Esophagus muscularis mucosa (tissue), 4 donors: ENCODE measurements at regions not wholly inside any gene's neighbourhood (a gene's known extent, or its start where the extent isn't known, plus 50 kb on each side); places are given as distances from the start of the nearest gene placed in this dataset.

ENCODE experiments used
- DNase-seq: peaks from one replicate; pipeline ENCODE4 v3.0.0-alpha.2; 2017; ENCODE audit errors: extremely low spot score
- H3K27ac ChIP-seq, 4 donors: fragments of 200-600 bp; sonication (generic); replicated peaks in 1 of 4; 1 replicate in 3 of 4; 2 replicates in 1 of 4; pipeline ENCODE4 v1.5.1; 2016 to 2019; ENCODE audit warnings: mild to moderate bottlenecking in 1 of 4
- H3K27me3 ChIP-seq, 4 donors: fragments of 200-600 bp; sonication (generic); one replicate each; pipeline versions ENCODE4 v1.5.1 to v1.6.0; 2016 to 2019
- H3K36me3 ChIP-seq, 4 donors: fragments of 200-600 bp; sonication (generic); one replicate each; pipeline ENCODE4 v1.5.1; 2016 to 2019
- H3K4me1 ChIP-seq, 4 donors: fragments of 200-600 bp; sonication (generic); one replicate each; pipeline ENCODE4 v1.5.1; 2016 to 2019
- H3K4me3 ChIP-seq, 4 donors: fragments of 200-600 bp; sonication (generic); 1 replicate in 2 of 4; 2 replicates in 2 of 4; pipeline ENCODE4 v1.5.1; 2016 to 2019; ENCODE audit warnings: mild to moderate bottlenecking in 4 of 4, moderate library complexity in 1 of 4
- H3K9me3 ChIP-seq, 4 donors: fragments of 200-600 bp; sonication (generic); 1 replicate in 3 of 4; 2 replicates in 1 of 4; pipeline ENCODE4 v1.5.1; 2016 to 2019
- EP300 ChIP-seq: sonication (generic); formaldehyde crosslinking; IDR thresholded peaks from one replicate; pipeline ENCODE4 v1.6.1; 2017; ENCODE audit warnings: antibody characterized with exemption
- POLR2A ChIP-seq: fragments of 450-650 bp; IDR thresholded peaks from one replicate; pipeline ENCODE4 v1.6.1; 2017; ENCODE audit warnings: antibody characterized with exemption, moderate library complexity, mild to moderate bottlenecking, low read depth
- POLR2AphosphoS5 ChIP-seq, 2 donors: sonication (generic); formaldehyde crosslinking; IDR thresholded peaks; one replicate each; pipeline ENCODE4 v1.6.1; 2017; ENCODE audit warnings: antibody characterized with exemption in 2 of 2
- WGBS: methylation state at CpG from one replicate; pipeline ENCODE4 v1.1.5; 2018; 5-methylcytosine and 5-hydroxymethylcytosine counted together
- intact Hi-C: fragments of 100-400 bp; cut with DNase I; formaldehyde crosslinking; loops from one replicate; pipeline ENCODE4 v1.15.1; 2023
- TF ChIP-seq, protein P1 (sequence below), 3 experiments: fragments of 200-600 bp in 2 of 3; fragments of 450-650 bp in 1 of 3; sonication (generic) in 2 of 3; IDR thresholded peaks; one replicate each; pipeline ENCODE4 v1.5.1; 2017 to 2019; ENCODE audit warnings: antibody characterized with exemption in 3 of 3, mild to moderate bottlenecking in 2 of 3, moderate library complexity in 1 of 3

DNA sequence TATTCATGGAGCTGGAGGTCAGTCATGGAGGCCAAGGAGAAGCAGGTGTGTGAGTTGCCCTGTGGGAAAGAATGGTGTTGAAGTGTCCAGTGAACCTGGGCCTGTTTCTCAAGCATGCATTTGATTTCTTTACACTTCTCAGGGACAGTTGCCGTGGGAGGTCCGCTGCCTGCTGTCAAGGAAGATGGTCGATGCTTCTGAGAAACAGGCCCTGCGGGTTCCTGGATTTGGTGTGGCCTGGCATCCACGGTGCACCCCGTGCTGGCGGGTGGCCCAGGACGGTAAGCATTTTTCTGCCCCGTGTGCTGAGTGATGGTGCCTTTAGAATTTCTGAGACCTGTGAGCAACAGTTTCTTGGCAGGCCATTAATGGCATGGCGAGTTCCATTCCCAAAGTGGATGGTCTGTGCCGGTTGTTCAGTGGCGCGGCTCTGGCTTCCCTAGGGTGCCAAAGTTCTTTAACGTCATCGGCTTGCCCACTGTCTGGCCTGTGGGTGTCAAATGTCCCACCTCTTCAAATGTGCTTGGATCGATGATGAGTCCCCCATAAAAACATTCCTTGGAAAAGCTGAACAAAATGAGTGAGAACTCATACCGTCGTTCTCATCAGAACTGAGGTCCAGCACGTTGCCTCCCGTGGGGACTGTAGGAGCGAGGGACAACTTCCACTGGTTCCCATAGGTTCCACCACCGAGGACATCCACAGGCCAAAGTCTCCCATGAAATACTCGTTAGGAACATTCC lies 107.2 kb downstream of the SNRPN start:
- DNase-seq: no peak
- 92% methylated on average over 14 of the region's 23 CpGs for WGBS
- no peak overlapping the region for H3K4me3 ChIP-seq
- H3K4me1 ChIP-seq: no peaks in the 10 kb centered on the region
- TF ChIP-seq, protein P1, sequence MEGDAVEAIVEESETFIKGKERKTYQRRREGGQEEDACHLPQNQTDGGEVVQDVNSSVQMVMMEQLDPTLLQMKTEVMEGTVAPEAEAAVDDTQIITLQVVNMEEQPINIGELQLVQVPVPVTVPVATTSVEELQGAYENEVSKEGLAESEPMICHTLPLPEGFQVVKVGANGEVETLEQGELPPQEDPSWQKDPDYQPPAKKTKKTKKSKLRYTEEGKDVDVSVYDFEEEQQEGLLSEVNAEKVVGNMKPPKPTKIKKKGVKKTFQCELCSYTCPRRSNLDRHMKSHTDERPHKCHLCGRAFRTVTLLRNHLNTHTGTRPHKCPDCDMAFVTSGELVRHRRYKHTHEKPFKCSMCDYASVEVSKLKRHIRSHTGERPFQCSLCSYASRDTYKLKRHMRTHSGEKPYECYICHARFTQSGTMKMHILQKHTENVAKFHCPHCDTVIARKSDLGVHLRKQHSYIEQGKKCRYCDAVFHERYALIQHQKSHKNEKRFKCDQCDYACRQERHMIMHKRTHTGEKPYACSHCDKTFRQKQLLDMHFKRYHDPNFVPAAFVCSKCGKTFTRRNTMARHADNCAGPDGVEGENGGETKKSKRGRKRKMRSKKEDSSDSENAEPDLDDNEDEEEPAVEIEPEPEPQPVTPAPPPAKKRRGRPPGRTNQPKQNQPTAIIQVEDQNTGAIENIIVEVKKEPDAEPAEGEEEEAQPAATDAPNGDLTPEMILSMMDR (IDR thresholded peaks at IDR 0.05): no peak
- no peak for TF ChIP-seq POLR2A
- intact Hi-C loops: no loop called here
- H3K27me3 ChIP-seq: no peaks in the 10 kb centered on the region
- peaks cover 95 to 100% (median 100%) of the 10 kb centered on the region in 4 donors for H3K36me3 ChIP-seq
- H3K27ac ChIP-seq: no peak overlapping the region
- H3K9me3 ChIP-seq: peaks cover 22 to 100% (median 100%) of the 10 kb centered on the region in 4 donors

DNA sequence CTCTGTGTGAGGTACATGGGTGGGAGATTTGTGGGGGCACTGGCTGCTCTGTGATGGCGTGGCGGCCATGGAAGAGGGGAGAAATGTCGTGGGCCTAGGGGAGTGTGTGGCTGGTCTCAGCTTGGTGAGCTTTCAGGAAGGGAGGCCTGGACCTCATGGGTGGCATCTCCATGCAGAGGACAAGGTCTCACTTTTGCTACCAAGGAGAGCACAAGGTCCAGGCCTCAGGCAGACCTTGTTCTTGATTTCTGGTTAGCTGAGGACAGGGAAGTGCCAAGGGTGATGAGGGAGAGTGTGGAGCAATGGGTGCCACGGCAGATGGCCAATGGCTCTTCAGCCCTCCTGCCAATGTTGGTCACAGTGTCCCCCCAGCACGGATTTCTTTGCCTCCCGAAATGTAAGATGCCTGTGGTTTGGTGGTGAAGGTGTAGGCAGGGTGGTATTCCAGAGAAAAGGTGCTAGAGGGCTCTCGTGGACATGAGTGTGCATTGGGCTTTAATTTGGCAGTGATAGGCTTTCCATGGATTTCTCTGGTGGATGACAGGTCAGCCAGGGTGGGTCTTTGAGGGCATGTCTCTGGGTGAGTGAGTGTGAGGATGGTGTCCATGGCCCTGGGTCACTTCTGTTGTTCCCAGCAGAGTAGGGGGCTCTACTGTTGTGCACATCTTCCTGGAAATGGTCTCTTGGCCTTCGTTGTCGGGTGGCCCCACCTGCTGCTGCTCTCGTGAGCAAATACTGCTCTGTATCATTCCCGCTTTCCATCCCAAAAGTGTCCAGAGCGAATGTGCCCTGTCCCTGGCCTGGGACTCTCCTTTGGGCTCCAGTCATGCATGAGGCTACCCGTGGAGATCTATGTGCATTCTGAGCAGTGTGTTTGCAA lies 108.0 kb downstream of the SNRPN start:
- peaks cover 95 to 100% (median 100%) of the 10 kb centered on the region in 4 donors for H3K36me3 ChIP-seq
- no peaks in the 10 kb centered on the region for H3K27me3 ChIP-seq
- DNase-seq: no peak
- no peak for TF ChIP-seq EP300
- TF ChIP-seq POLR2A: no peak
- TF ChIP-seq, protein P1 (IDR thresholded peaks at IDR 0.05): no peak
- TF ChIP-seq POLR2AphosphoS5 (IDR thresholded peaks at IDR 0.05): no peak
- no peak overlapping the region for H3K4me3 ChIP-seq
- no peaks in the 10 kb centered on the region for H3K4me1 ChIP-seq
- intact Hi-C loops: no loop called here
- 86% methylated on average over 13 of the region's 13 CpGs for WGBS
- no peak overlapping the region for H3K27ac ChIP-seq
- peaks cover 15 to 100% (median 100%) of the 10 kb centered on the region in 4 donors for H3K9me3 ChIP-seq

DNA sequence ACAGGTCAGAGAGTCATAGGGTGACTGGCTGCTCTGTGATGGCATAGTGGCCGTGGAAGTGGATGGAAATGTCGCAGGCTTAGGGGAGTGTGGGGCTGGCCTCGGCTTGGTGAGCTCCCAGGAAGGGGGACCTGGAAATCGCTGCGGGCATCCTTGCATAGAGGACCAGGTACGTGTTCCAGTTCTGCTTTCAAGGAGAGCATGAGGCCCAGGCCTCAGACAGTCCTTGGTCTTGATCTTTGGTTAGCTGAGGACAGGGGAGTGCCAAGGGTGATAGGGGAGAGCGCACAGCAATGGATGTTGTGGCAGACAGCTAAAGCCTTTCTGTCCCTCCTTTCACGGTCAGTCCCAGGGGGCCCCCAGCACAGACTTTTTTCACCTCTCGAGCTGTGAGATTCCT lies 110.5 kb downstream of the SNRPN start:
- Histone ChIP-seq H3K4me1 (no peaks in the 10 kb centered on the region), H3K36me3 (peaks cover 92 to 100% (median 100%) of the 10 kb centered on the region in 4 donors), H3K4me3 (no peak overlapping the region), H3K27ac (no peak overlapping the region), H3K9me3 (peaks cover 38 to 100% (median 100%) of the 10 kb centered on the region in 4 donors), H3K27me3 (no peaks in the 10 kb centered on the region)
- intact Hi-C loops: no loop called here
- no peak for DNase-seq
- no peak for TF ChIP-seq POLR2A
- TF ChIP-seq EP300: no peak
- TF ChIP-seq, protein P1 (IDR thresholded peaks at IDR 0.05): no peak
- TF ChIP-seq POLR2AphosphoS5 (IDR thresholded peaks at IDR 0.05): no peak
- WGBS: 81% methylated on average over 9 of the region's 9 CpGs

DNA sequence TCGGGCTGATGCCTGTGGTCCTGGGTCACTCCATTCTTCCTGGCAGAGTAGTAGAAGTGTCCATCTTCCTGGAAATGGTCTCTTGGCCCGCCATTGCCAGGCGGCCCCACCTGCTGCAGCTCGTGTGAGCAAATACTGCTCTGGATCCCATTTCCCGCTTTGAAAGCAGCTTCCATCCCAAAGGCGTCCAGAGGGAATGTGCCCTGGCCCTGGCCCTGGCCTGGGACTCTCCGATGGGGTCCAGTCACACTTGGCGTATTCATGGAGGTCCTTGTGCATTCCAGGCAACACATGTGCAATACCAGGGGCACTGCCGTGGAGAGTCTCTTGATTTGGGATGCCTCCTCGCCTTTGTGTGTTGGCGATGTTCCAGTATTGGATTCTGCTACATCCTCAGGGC lies 111.1 kb downstream of the SNRPN start:
- H3K27ac ChIP-seq: no peak overlapping the region
- peaks cover 92 to 100% (median 100%) of the 10 kb centered on the region in 4 donors for H3K36me3 ChIP-seq
- H3K4me1 ChIP-seq: no peaks in the 10 kb centered on the region
- no peak for DNase-seq
- TF ChIP-seq EP300 (no peak), POLR2AphosphoS5 (IDR thresholded peaks at IDR 0.05) (no peak), POLR2A (no peak)
- TF ChIP-seq, protein P1 (IDR thresholded peaks at IDR 0.05): no peak
- intact Hi-C loops: no loop called here
- H3K9me3 ChIP-seq: peaks cover 38 to 100% (median 100%) of the 10 kb centered on the region in 4 donors
- 89% methylated on average over 8 of the region's 11 CpGs for WGBS
- no peaks in the 10 kb centered on the region for H3K27me3 ChIP-seq
- H3K4me3 ChIP-seq: no peak overlapping the region
